Activated CD4-positive, alpha-beta T cell treated with anti-CD3 and anti-CD28 coated beads, Interleukin-2, Interleukin-4, amounts not matched to agents 100 ng/mL and 50 ng/mL, durations not matched to agents 16 hours and 8 hours (primary cell): ENCODE measurements at regions not wholly inside any gene's neighbourhood (a gene's known extent, or its start where the extent isn't known, plus 50 kb on each side); places are given as distances from the start of the nearest gene placed in this dataset.

ENCODE experiments used
- DNase-seq: peaks from one replicate; pipeline ENCODE4 v3.0.0-alpha.2; 2020; ENCODE audit warnings: low spot score

DNA sequence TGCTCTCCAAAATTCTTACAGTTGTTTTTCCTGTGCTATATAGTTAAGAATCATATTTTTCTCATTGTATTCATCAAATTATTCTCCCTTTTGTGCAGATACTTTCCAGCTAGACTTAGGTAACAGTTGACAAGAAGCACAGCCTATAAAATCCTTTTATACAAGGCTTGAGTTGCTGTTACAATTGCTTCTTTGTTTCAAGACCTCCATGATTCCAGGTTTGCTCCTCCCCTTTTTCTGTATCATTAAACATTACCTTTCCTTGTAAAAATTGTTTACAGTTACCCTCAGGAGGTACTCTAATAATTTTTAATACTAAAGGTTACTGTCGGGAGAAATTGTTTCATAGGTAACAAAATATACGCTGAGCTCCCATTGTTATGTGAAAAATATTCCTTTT, 192.3 kb upstream of the GRID2 start:
- no peak for DNase-seq

DNA sequence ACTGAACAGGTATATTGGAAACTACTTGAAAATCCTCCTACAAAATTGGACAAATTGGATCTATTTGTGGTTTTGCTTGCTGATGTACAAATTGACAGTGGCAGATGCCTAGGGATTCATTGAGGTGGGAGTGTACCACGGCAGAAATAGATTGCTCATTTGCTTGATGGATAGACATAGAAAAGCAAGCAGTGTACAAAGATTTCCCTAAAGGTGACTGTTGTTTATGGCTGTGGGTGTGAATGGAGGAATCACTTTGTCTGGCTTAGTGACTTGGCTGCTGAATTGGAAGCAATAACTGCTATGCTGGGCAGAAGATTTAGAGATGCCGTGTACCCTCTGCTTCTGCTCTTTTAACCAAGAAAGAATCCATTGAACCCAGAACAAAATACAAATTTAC, 191.0 kb upstream of the GRID2 start:
- no peak for DNase-seq

DNA sequence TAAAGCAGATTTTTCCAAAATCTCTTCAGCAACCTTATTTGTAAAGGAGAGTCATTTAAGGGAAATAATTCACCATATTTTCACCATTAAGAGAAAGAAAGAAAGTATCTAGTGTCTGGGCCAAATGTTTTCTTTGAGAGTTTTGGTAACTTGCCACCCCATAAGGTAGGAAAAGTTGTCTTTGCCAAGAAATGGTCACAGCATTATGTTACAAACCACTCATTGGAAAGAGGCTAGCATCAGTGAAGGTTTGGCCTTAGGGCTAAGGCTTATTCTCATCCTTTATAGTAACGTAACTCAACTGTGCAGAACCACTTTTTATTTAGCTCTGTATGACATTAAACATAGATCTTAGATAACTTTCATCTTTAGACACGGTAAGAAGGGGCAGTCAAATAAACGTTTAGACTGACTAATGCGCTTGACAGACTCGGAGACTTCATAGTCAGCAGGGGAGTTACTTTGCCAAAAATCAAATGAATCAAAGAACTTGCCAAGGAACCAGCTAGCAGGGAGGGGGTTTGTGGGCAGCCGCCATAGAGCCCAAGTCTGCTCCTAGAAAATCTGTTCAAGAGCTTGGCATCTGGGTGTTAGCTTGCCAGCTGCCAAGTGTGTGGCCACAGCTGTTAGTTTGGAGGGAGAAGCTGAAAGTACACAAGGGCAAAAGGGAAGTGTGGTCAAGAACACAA, 182.8 kb upstream of the GRID2 start:
- no peak for DNase-seq

DNA sequence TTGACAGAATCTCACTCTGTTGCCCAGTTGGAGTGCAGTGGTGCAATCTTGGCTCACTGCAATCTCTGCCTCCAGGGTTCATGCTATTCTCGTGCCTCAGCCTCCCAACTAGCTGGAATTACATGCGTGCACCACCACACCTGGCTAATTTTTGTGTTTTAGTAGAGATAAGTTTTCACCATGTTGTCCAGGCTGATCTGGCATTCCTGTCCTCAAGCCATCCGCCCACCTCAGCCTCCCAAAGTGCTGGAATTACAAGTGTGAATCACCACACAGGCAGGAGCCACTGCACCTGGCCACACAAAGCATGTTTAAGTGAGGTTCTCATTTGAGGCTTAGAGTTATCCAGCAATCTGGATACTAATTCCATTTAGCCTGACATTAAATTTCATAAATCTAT, 180.9 kb upstream of the GRID2 start:
- no peak for DNase-seq

DNA sequence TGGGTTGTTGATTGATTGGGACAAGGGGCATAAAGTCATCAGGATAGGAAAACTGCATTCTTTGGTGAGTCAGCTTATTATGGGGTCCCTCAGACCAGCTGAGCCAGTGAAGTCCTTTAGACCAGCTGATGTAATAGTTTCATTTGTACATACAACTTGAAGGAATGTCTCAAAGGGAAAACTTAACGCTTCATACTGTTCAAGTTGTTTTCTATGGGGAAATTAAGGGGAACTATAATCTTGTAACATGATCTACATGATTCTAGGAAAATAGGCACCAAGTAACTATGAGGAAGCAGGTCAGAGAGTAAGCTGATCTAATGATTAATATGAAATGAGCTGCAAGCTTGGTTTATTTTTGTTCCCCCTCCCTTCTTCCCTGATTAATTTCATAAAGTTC, 175.1 kb upstream of the GRID2 start:
- no peak for DNase-seq

DNA sequence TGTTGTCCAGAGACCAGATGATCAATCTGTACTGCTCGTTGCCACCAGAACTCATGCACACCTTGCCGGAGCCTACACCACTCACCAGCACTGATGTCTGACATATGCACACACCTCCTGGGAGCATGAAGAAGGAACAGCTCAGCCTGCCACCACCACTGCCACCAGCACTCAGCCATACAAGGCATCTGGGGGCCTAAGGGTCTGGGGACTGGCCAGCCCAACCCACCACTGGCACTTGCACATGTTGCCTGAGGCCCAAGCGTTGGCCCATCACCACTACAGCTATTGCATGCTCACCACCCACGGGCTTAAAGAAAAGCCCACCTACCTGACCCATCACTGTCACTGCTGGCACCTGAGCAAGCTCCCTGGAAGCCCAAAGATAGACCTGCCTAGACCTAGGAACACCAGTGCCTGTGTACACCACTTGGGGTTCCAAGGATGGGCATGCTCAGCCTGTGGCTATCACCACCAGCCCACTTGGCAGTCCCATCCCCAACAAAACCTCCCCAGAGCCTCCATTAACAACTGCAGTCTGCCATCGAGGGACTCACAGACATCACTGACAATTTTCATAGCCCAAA, 174.3 kb upstream of the GRID2 start:
- no peak for DNase-seq

DNA sequence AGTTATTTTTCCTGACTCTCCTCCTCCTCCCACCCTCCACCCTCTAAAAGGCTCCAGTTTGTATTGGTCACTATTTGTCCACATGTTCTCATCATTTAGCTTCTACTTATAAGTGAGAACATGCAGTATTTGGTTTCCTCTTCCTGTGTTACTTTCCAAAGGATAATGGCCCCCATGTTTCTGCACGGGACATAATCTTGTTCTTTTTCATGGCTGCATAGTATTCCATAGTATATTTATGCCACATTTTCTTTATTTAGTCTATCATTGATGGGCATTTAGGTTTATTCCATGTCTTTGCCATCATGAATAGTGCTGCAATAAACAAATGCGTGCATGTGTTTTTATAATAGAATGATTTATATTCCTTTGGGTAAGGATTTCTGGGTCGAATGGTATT, 167.3 kb upstream of the GRID2 start:
- no peak for DNase-seq

DNA sequence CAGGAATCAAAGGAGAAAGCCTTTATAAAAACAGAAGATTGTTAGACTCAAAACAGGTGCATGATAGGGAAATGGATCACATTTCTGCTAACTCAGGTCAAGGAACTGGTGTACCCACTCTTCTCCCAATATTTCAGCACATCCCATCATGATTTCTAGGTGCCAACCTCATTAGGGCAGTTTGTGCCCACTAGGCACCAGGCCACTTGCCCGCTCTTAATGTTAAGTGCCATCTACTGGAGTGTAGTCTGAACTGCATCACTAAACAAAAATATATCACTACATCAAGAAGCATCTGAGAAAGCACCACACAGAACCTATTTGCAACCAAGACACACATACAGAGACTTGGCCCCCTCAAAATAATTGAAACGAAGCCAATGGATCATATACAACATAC, 140.4 kb upstream of the GRID2 start:
- no peak for DNase-seq

DNA sequence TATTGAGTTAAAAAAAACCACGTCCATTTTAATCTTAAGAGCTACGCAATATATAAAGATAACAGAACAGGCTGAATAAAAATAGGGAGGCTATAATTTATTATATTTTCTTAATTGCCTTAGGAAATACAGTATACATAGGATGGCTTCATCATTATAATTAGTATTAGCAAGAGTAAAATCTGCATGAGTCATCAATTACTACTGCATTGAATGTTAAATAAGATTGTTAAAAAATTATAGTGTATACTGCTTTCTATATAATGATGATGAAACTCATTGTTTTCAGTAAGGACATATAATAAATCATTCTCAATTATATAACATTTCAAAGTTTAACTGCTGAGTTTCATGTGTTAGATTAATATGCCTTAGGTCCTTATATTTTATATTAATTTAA, 133.4 kb upstream of the GRID2 start:
- no peak for DNase-seq

DNA sequence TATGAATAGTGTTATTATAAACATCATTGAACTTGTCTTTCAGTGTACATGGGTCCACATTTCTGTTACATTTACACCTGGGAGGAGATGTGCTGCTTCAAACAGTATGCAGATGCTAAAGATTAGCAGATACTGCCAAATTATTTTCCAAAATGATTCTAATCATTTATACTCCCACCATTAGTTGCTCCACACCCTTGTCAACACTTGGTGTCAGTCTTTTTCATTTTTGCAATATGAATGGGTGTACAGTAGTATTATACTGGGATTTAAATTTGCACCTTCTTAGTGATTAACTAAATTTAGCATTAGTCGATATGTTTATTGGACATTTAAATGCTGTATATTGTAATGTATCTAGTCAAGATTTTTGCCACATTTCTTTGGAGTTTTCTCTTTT, 131.6 kb upstream of the GRID2 start:
- DNase-seq, result no peak

DNA sequence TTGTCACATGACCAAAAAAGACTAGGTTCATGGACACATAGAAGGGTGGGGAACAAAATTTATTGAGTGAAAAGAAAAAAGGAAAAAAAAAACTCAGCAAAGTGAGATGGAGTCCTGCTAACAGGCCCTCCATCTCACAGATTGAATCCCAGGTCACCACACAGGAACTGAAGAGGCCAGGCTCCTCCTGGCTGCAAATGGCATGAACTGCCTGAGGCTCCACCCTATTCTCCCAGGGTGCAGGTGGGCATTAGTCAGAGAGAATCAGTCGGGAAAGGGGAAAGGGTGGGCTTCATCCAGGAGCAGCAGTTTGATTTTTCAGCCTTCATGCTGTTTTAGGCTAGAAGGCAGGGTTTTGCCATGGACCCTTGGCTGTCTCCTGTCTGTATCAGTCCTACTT, 128.5 kb upstream of the GRID2 start:
- DNase-seq, result no peak

DNA sequence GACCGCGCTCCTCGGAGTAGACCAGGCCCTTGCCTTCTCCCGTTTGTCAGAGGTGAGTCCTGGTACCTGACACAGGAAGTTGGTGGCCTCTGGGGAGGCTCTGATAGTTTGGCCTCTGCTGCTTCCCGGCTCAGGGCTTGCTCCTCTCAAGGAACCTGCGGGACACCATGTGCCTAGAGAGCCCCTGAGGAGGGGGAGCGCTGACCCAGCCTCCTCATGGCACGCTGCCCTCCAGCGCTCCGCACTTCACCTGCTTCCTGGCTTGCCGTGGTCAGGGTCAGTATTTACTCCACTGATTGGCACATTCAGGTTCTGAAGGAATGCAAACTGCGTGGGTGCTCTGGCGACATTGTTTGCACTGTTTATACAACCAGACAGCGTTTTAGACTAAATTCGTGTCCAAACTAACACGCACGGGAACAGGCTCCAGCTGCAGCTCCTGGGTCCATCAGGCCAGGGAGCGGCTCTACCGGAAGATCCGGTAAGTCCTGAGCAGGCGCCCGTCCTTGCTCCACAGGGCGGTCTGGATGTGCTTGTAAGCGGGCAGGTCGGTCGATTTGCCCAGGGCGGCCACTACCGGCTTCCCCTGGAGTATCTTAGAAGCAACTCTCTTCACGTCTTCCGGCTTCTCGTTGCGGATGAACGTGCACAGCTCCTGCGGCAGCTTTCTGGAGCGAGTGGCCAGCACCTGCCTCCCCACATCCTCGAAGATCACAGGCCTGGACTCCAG, 121.6 kb upstream of the GRID2 start:
- DNase-seq, result no peak

DNA sequence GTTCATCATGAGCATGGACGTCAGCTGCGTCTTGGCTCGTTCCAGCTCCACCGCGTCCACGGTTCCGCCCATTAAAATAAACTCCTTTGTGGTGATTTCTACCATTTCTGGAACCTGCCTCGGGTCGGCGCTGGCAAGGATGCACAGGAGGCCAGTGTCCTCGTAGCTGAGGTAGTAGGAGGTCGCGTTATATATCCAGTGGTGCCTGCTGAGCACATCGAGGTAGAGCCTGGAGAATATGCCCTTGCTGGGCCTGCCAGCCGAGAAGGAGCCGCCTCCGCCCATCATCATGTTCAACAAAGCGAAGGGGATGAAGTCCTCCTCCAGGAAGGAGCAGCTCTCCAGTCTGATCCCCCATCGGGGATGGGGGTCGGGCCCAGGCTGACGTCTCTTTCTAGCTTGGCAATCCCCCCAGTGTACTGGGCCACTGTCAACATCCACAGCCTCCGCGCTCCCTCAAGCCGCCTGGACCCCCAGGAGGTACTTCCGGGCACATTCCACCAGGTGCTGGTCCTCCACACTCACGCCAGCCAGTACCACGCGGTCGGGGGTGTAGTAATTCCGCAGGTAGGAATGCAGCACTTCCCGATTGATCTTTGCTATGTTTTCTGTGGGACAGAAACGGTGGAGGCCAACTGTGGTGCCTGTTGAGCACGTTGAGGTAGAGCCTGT, 120.9 kb upstream of the GRID2 start:
- DNase-seq, result no peak

DNA sequence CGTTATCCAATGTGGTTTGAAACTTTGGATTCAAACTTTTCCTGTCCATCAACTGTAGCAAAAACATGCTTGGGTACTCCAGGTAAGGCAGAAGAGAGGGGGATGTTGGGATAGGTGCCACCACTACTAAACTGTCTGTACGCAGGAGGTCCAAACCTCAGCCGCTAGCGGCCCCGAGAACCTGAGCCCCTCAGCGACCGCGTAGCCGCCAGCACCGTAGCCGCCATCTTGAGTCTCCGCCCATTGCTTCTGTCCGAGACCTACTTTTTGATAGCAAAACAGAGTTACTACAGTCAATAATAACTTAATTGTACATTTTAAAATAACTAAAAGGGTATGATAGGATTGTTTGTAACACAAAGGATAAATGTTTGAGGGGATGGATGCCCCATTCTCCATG, 119.9 kb upstream of the GRID2 start:
- no peak for DNase-seq

DNA sequence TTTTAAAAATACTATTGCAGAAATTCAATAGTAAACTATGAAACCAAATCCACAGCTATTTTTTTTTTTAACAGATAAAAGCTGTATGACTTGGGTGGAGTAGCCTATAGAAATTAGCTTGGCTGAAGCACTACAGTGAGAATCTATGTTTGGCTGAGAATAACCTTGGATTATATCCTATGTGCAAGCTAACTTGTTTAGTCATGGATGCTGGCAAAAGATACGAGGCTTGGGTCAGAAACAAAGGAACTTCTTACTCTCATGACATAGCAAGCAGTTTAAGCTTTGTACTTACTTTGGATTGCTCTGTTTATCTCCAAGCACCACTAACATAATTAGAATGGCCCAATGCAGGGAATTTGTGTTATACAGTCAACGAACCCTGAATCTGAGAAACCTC, 119.2 kb upstream of the GRID2 start:
- no peak for DNase-seq

DNA sequence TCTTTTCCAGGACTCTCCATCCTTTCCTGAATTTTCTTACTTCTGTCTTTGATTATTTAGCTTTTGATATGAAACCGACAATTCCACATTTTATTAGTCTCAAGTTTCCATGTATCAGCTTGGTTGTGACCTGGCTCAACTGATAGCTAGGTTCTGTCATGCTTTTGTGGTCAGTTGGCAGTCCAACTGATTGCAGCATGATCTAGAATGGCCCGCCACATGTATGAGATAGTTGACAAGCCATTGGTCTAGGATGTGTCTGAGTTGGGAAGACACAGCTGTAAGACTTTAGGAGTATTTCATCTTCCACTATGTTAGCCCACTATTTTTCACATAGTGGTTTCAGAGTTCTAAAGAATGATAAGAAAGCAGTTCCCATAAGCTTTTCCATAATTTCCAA, 117.5 kb upstream of the GRID2 start:
- no peak for DNase-seq

DNA sequence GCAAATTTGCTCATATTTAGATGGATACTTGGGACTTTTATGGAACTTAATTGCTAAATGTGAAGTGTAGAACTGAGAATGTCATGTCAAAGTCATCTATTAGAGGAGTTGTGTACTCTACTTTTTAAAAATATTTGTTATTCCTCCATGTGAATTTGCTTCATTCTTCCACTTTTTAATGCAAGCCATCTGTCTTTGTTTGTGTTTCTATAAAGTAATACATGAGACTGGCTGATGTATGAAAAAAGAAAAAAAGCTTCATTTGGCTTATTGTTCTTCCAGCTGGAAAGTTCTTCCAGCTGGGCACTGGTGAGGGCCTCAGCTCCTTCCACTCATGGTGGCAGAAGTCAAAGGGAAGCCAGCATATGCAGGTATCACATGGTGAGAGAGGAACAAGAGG, 114.6 kb upstream of the GRID2 start:
- no peak for DNase-seq

DNA sequence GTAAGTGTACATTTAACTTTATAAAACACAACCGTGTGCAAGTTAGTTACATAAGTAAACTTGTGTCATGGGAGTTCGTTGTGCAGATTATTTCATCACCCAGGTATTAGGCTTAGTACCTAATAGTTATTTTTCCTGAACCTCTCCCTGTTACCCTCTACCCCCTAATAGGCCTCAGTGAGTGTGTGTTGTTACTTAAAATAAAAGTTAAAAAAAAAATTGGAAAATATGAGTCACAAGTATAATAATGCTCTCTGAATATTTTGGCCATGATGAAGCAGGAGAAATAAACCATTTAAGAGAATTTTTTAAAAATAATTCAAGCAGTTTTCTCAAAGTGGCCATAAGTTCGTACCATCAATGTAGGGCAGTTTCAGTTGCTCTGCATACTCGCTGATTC, 105.1 kb upstream of the GRID2 start:
- DNase-seq, result no peak

DNA sequence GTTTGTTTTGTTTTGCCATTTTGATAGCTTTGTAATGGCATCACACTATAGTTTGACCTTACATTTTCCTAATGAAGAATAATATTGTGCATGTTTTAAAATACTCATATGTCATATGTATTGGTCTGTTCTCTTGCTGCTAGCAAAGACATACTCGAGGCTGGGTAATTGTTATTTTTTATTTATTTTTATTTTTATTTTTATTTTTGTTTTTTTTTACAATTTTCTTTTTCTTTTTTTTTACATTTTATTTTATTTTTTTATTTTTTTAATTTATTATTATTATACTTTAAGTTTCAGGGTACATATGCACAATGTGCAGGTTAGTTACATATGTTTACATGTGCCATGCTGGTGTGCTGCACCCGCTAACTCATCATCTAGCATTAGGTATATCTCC, 104.6 kb upstream of the GRID2 start:
- no peak for DNase-seq

DNA sequence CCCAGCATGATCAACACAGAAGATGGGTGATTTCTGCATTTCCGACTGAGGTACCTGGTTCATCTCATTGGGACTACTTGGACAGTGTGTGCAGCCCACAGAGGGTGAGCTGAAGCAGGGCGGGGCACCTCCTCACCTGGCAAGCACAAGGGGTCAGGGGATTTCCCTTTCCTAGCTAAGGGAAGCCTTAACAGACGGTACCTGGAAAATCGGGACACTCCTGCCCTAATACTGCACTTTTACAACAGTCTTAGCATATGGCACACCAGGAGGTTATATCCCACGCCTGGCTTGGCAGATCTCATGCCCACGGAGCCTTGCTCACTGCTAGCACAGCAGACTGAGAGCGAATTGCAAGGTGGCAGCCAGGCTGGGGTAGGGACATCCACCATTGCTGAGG, 92.9 kb upstream of the GRID2 start:
- no peak for DNase-seq

DNA sequence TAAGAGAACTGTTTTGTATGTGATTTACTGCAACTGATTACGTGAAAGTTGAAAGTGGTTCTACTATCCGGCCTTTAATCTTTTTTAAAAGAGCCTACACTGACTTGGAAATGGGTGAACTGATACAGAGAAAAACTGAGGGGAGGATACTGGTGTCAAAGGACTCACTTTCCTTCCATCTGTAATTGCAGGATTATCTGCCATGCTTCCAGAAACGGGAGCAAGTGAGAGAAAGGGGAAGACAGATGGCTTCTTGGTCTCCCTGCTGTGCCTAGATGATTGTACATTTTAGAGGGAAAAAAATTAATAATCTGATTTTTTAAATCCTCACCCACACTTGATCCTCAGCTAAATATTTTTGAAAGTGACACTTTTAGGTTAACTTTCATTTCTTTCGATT, 88.3 kb upstream of the GRID2 start:
- no peak for DNase-seq

DNA sequence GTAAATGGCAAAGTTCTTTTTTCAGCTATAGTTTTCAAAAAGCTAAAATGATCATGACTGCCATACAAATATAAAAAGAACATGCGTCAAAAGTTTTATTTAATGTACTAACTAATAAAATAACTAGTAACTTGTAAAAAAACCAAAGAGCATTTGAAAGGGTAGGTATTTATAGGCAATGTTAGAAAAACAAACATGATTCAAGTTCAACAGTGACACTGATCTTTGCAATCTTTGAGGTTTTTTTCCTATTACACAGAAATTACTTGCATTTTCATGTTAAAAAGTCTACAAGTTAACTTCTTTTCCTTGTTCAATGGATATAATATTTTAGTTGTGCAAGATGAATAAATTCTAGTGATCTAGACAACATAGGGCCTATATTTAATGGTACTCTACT, 72.3 kb upstream of the GRID2 start:
- no peak for DNase-seq

DNA sequence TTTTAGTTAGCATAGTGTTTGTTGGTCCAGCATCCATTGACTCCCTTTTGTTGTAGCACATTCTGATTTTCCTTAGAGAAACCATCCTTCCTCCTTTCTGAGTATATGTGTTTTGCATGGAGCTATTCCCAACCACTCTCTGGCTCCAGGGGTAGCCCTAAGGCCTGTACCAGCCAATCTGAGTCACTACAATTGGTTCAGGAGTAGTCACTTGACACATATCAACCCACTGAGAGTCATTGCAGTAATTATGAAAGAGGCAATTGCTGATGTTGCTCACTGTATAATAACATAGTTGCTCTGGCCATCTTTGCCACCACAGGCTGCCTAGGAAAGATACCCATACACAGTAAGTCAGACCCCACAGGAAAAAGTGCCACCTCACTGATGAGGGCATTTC, 71.2 kb upstream of the GRID2 start:
- no peak for DNase-seq
